EH (cell line): ENCODE measurements at regions not wholly inside any gene's neighbourhood (a gene's known extent, or its start where the extent isn't known, plus 50 kb on each side); places are given as distances from the start of the nearest gene placed in this dataset.
"Not testable (repeated sequence)": the region's sequence is repeated elsewhere in the genome, so short reads cannot be mapped to it uniquely, and the experiment has no call there.

Experiments
- DNase-seq: peaks from one replicate; pipeline ENCODE4 v3.0.0-alpha.2; 2015; ENCODE audit warnings: low read depth

DNA sequence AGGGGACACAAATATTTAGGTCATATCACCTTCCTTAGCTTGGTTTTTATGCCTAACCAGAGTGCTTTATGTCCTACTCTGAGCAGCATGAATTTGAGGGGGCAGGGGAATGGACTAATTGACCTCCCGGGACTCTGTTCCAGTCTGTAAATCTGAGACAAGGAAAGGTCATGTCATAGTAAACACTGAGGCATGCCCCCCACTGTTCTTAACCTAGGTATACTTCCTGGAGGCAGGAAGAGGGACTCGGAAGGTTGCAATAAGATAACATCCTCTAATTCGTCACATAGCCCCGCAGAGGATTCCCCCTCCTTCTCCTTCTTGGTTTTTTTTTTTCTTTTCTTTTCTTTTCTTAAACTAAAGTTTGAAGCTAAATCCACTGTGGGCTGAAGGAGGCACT lies 540.3 kb upstream of the CADM1 start:
- no peak for DNase-seq

DNA sequence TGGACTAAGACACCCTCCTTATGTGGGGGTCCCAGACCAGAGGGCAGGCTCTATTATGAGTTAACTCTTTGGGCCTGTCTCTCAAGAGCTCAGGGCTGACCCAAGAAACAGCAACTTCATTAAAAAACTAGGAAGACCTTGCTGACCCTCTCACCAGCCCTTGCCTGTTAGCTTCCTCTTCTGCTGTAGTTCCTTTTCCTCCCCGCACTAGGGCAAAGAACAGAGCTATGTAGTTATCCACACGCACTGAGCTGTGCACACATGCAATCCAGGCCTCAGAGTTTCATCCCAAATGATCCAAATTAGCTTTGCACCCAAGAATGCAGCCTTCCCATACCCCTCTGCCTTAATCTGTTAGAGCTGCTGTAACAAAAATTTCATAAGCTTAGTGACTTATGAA lies 539.6 kb upstream of the CADM1 start:
- DNase-seq: no peak

DNA sequence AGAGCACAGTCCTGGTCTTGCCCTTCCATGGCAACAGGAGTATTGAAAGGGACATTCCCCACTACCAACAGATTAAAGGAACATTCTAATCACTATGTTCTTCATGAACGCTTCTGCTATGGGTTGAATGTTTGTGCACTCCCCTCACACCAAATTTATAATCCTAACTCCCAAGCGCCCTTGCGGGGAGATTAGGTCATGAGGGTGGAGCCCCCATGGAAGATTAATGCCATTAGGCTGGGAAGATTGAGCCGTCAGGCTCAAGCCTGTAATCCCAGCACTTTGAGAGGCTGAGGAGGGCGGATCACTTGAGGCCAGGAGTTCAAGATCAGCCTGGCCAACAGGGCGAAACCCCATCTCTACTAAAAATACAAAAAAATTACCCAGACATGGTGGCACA lies 538.8 kb upstream of the CADM1 start:
- not testable (repeated sequence) for DNase-seq

DNA sequence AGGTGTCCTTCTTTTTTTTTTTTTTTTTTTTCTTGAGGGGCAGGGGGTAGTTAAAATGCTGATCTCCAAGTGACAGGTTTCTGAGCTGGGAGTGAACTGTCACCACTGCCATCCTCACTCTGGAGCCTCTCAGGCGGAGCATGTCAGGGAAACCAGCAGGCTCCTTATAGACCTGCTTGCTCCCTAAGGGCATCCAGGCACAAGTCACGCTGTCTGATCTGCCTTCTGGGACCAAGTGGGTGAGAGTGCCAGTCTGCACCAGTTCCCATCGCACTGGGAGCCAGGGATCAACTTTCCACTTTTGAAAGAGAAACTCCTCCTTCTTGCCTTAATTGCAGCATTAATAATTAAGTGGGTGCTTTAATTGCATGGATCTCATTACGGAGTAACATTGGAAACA lies 537.9 kb upstream of the CADM1 start:
- DNase-seq: no peak

DNA sequence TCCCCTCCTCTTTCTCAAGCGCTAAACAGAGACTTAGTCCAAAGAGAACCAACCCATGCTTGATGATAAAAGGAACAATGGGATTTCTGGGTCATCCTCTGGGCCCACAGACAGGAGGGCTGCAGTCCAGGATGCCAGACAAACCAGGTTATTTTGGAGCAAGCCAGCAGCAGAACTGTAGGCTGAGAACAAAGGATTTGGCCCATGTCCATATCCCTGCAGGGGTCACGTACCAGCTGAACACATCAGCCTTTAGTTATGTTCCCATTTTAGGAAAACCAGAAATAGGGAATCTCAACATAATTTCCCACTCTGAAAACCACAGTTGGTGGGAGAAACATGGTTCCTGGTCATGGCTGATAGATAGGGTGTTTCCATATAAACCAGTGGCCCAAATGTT lies 533.6 kb upstream of the CADM1 start:
- DNase-seq: no peak

DNA sequence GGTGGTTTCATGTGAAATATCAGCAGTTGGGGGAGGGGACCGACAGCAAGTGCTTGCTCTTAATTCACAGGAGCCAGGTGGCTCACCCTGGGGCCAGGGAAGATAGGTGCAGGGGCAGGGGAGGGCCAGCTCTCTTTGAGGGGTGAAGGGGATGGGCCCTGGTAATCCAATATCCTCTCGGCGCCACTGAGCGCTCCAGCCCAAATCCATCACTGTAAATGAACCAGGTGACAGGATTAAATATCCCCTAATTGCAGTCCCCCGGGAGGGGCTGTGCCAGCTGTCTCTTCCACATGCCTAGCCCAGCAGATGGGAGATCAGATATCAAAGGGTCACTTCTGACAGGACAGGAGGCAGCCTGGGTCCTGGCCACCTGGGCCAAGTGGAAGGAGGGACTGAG lies 531.8 kb upstream of the CADM1 start:
- DNase-seq: no peak

DNA sequence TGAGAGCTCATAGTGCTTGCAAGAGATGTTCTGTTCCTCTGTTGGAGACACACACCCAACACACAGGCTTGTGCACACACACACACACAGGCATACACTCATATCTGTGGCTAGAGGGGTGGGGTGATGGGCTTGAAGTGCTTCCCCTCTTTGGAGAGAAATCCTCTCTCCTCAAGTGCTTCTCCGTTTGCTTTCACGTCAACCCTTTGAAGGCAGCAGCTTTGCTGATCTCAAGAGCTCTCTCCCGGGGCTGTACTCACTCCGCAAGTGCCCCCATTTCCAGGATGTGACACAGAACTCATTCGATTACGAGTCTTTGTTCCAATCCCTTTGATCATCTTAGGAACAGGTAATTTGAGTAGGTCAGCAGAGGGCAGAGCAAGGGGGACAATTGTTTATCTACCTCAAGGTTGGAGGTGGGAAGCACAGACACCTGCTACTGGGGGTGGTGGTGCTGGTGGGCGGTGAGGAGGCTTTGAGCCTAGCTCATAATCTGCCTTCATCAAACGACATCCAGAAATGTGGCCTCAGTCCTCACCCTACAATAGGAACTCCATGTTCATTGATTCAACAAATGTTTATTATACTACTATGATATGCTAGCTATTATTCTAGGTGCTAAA lies 529.8 kb upstream of the CADM1 start:
- DNase-seq: no peak

DNA sequence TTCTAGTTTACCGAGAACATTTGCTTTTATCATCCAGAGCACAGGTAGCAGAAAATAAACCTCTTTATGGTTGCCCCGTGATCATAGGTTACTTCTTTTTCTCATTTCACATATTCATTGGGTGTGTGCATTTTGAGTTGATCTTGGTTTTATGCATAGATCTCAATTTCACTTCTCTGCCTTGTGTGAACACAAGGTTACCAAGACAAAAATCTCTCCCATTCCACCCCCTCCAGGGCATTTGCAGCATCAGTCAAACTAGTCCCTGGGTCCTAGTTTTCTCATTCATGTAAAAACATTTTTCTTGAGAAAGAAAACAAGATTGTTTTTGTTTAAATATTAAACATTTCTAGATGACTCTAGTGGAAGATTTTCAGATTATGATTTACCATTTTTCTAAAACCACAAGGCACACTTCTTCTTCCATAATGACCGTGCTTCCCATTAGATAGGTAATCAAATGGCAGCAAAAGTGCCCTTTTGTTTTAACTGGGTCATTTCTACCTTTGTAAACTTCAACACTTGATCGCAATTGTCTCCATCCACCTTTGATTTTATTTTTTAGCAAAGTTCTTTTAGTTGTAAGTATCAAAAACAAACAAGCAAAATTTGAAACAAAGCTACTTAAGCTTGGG lies 526.6 kb upstream of the CADM1 start:
- DNase-seq: no peak

DNA sequence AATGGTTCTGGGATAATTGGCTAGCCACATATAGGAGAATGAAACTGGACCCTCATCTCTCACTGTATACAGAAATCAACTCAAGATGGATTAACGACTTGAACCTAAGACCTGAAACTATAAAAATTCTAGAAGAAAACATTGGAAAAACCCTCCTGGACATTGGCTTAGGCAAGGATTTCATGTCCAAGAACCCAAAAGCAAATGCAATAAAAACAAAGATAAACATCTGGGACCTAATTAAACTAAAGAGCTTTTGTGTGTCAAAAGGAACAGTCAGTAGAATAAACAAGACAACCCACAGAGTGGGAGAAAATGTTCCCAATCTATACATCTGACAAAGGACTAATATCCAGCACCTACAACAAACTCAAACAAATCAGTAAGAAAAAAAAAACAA lies 524.3 kb upstream of the CADM1 start:
- not testable (repeated sequence) for DNase-seq

DNA sequence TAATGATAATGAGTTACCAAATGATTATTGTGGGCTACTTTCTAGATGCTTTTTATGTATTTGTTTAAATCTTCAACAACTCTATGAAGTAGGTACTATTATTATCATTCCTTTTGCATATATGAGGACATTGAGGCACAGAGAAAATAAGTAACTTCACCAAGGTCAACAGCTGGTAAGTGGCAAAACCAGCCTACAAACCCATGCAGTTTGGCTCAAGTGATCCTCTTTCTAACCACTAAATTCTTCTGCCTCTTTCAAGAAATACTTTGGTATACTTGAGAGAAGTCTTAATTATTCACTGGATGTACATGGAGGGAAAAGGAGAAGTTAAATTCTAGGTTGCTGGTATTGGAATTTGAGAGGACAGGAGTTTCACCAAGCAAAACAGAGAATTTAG lies 495.2 kb upstream of the CADM1 start:
- DNase-seq: no peak

DNA sequence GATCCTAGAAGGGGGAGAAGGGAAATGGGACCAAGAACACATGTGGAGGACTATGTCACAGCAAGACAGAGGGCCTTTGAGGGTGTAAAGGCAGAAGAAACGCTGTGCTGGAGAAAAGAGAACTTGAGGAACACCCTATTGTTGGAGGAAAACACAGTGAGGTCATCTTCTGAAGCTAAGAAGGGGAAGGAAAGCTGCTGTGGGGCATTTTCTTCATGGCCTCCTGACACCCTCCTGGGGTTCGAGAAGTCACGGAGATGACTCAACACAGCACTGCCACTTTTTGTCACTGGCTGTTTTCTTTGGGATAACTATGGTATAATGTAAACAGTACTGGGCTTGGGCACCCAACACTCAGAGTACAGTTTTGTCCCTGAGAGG lies 492.6 kb upstream of the CADM1 start:
- DNase-seq: no peak

DNA sequence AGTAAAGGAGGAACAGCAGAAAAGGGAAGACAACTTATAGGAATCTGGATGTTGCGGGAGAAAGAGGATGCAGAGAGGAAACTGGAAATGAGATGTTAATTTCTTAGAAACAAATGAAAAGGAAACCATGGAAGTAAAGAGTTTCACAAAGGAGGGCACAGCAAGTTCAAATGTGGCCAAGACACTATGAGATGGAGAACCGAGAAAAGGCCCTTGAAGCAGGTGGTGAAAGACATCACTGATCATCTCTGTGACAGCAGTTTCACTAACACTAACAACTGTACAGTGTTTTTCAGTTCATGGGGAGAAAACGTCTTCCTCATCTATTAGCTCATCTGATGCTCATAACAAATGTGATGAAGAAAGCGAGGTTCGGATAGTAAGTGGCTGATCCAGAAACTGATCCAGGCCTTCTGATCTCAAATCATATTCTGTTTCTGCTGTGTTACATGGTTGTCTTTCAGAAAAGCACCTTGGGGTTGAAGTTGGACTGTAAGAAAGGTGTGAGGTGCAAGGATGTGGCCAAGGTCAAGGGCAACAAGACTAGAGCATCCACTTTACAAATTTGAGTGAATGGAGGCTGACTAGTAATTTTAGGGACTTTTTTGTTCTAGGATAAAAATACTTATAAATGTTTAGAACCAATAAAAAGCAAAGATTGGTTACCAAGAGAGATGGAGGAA lies 492.1 kb upstream of the CADM1 start:
- DNase-seq: no peak

DNA sequence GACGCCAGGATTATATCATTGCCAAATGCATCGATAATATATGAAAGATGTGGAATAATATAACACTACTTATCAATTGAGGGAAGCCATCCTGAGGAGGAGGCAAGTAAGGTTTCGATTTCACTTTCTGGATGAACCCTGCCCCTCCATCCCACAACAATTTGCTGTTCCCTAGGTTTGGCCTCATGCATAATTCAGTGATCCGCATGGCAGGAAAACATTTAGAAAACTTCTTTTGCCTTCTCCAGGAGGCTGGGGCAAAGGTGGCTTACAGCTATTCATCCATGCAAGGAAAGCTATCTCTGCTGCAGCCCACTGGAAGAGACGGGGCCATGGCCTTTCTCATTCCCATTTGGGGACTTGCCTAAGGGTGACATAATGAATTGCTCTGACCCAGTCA lies 489.4 kb upstream of the CADM1 start:
- DNase-seq: no peak

DNA sequence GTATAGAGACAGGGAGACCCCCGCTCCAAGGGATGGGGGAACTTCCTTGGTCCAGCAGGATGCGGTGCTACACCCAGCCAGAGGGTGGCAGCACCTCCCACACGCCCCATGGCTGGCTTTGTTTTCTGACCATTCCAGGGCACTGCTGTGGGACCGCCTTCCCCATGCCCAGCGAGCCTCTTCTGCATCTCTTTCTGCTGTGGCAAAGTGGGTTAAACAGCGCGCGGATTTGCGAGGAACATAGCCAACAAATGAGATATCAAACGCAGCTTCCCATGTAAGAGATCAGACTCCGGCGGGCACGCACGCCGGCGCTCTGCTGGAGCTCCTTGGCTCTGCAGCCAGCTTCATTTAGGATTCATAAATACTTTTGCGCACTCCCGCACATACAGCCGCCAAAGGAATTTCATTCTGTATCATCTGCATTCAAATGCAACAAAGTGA lies 485.8 kb upstream of the CADM1 start:
- DNase-seq: no peak

DNA sequence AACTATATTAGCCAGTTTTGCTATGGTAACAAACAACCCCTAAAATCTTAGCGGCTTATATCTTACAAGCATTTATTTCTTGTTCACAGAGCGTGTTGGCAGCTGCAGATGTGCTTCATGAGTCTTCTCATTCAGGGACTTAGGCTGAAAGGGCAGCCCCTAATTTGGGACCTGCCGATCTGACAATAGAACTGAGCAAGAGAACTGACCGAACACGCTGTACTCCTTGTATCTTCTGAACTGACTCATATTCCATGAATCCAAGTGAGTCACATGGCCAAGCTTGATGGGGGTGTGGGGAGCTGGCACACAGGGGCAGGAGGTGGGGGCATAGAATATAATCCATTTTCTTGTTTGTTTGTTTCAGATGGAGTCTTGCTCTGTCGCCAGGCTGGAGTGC lies 481.7 kb upstream of the CADM1 start:
- DNase-seq: no peak

DNA sequence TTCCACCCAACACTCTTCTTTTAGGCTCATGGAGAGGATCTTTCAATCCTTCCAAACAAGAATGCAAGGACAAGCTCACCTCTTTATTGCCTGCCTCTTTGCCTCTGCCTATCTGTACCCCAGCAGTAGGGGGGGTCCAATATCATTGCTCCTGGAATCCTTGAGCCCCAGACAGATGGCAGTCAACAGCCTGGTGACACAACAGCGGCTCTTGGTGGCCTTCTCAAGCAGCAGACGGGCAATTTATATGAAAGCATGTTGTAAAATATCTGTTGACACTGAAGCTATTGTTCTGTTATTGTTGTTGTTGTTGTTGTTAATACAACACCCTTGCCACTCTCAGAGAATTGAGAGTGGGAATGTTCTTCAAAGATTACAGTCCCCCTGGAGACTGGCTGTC lies 480.0 kb upstream of the CADM1 start:
- no peak for DNase-seq

DNA sequence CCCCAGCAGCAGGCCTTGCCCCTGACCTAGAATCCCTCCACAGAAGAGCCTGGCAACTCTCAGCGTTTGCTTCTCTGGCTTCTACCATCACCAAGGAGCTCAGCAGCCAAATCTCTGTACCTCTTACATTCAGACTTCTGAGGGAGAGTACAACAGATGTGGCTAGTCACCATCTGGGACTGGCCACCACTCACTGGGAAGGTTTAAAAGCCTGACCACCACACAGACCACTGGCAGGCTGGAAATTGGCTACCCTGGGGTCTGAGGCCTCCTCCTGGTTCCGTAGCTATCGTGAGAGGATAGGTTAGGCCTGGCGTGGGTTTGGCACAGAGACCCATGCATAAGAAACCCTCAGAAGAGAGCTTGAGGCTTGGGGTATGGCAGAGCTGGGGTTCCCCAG lies 478.5 kb upstream of the CADM1 start:
- DNase-seq: no peak

DNA sequence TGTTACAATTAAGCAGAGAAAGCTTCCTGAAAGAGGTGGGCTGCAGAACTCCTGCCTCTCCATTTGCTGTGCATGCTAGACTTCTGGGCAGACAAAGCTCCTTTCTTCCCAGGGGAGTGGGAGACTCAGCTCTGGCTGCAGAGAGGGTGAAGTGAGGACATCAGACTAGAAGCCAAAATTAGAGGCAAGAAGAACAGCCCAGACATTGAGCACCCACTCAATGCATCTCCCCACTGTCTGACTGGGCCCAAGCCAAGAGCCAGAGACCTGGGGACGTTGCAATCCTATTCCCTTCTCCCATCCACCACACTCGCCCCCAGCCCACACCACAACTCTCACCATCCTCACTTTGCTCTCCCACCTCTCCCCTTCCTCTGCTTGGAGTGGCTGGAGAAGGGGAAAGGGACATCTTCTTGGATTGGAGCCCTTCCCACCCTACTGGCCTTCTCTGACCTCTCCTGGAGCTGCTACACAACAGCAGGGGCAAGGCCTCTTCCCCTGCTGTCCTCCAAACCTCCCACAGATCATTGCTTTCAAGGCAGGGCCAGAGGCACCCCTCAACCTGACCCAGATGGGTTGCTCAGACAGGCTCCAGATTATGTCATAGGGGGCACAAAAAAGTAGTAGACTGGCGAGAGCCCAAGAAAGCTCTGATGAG lies 477.7 kb upstream of the CADM1 start:
- no peak for DNase-seq

DNA sequence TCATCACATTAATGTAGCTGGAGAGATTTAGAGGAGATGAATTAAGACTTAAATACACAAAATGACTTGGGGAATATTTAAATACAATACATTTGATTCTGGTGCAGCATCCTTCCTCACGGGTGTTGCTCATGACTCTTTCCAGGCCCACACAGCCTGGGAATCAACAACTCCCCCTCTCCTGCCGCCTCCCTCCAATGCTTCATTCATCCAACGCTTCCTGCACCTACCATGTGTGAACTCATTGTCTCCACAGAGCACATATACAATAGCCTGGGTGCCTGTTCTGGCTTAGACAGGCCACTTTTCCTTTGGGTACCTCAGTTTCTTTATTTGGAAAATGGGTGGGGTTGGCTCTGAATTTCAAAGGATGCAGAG lies 476.9 kb upstream of the CADM1 start:
- no peak for DNase-seq

DNA sequence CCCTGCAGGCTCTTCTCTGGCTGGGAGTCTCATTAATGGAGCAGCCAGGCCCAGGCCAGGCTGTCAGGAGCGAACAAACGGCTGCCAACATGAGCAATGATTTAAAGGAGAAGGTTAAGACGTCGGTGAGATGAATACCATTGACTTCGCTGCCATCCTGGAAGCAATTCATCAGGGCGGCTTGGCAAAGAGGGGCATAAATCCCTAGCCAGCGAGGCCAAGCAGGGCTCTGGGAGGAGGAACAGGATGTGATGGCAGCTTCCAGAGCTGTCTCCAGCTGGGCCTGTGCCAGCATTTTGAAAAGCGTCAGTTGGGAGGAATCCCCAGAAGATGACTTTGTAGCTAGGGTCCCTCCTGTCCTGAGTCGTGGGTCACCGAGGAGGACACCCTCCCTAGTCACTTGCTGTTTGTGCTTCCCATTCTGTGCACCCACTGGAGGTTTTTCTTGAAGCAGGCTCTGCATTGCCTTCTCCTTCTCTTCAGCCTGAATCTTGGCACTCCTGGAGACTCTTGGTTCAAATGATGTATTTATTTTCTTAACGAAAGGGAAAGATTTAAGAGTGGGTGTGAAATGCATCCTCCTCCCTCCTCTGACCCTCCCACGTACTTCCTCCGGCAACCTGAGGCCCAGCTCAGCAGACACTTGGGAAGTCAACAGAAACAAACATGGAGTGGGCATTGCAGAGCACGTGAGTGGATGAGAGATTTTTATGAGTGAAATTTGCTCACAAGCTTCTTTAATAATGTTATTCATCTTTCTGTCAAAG lies 476.3 kb upstream of the CADM1 start:
- DNase-seq: no peak

DNA sequence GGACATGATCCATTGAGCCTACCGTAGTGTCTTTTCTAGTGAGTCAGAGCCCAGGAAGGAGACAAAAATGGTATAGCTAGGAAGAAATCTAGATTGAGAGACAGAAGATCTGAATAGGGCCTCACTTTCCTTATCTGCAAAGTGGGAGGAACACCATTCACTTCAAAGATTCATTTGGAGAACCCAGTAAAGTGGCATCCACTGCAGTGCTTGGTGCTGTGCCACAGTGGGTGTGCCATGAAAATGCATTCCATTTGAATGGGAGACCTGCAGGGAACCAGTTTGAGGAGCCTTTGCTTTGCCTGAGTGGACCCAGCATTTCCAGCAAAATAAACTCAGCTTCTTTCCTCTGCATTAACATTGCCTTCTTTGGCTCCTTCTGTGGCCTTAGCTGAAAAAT lies 470.5 kb upstream of the CADM1 start:
- no peak for DNase-seq

DNA sequence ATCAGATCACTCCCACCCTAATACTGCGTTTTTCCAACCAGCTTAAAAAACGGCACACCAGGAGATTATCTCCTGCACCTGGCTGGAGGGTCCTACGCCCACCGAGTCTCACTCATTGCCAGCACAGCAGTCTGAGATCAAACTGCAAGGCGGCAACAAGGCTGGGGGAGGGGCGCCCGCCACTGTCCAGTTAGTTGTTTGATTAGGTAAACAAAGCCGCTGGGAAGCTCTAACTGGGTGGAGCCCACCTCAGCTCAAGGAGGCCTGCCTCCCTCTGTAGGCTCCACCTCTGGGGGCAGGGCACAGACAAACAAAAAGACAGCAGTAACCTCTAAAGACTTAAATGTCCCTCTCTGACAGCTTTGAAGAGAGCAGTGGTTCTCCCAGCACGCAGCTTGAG lies 463.0 kb upstream of the CADM1 start:
- not testable (repeated sequence) for DNase-seq
